HG03378 (cell line): ENCODE measurements at regions not wholly inside any gene's neighbourhood (a gene's known extent, or its start where the extent isn't known, plus 50 kb on each side); places are given as distances from the start of the nearest gene placed in this dataset.
"Not testable (repeated sequence)": the region's sequence is repeated elsewhere in the genome, so short reads cannot be mapped to it uniquely, and the experiment has no call there.

Experiments used
- ATAC-seq: cut with Tn5 transposase; IDR thresholded peaks from one replicate; pipeline ENCODE4 v1.9.1; 2021; ENCODE audit warnings: mild to moderate bottlenecking, moderate library complexity; ENCODE audit not compliant: unreplicated experiment

- ATAC-seq = no peak
Observed at GRCh38 chr4:66766557-66766956, 778.7 kb downstream of the CENPC start.

DNA sequence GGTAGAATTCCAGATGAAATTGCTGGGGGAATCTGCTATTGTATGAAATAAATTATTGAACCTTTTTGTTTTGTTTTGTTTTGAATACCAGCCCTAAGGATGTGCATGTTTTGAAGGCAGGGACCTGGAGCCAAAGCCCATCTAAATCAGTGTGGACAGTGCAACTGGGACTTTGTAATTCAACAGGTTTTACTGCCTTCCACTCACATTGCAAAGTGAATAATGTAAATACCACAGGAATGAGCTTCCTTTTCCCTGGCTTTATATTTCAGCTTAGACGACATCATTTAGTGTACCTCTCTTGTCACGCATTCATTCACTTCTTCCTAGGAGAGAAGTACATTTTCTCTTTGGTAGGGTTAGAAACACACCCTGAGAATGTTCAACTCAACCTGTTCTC, 795.0 kb downstream of the CENPC start:
- no peak for ATAC-seq

- ATAC-seq = not testable (repeated sequence)
Observed at GRCh38 chr4:66746918-66747317, 798.4 kb downstream of the CENPC start.

DNA sequence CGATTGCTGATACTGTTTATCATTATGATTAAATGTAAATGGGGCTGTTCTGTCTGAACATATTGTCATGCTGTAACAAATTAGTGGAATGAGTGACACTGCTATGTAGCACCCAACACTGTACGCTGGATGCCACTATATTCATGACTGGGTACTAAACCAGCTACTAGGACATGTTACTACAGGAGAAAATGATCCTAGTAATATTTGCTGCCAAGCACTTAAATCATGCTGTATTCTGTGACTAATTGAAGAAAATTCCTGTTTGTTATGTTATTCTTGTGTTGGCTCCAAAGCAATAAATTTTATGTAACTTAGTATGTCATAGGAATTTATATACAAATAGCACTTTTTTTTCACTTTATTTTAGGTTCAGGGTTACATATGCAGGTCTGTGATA, 804.2 kb downstream of the CENPC start:
- ATAC-seq = no peak

GRCh38 chr4:66736606-66737005, 808.7 kb downstream of the CENPC start:
- no peak for ATAC-seq

- ATAC-seq = no peak
Observed at GRCh38 chr4:66728280-66728679, 817.0 kb downstream of the CENPC start.

- ATAC-seq = not testable (repeated sequence)
Observed at GRCh38 chr4:66712301-66712921, 832.9 kb downstream of the CENPC start.

DNA sequence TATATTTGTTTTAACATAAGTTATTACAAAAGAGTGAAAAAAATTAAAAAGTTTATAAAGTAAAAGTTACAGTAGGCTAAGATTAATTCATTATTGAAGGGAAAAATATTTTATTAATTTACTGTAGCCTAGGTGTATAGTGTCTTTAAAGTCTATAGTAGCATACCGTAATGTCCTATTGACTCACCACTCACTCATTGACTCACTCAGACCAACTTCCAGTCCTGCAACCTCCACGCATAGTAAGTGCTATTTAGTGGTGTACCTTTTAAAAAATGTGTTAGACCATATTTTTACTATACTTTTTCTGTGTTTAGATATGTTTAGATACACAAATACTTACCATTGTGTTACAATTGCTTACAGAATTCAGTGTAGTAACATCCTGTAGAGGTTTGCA, 841.1 kb downstream of the CENPC start:
- ATAC-seq = no peak

- no peak for ATAC-seq
Observed at GRCh38 chr4:66694739-66695138, 850.6 kb downstream of the CENPC start.

- ATAC-seq = no peak
Observed at GRCh38 chr4:66693694-66694093, 851.6 kb downstream of the CENPC start.

DNA sequence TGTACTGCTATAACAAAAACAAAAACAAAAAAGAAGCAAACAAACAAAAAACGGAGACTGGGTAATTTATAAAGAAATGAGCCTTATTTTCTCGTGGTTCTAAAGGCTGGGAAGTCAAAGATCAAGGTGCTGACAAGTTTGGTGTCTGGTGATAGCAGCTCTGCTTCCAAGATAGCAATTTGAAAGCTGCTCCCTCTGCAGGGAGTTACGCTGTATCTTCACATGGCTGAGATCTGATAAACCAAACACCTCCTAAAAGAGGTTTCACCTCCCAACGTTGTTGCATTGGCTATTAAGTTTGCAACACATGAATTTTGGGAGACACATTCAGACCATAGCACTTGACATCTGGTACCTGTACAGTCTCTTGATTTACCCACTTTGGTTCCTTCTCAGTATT, 854.2 kb downstream of the CENPC start:
- ATAC-seq = no peak

GRCh38 chr4:66688674-66689073, 856.6 kb downstream of the CENPC start:
- ATAC-seq = no peak

DNA sequence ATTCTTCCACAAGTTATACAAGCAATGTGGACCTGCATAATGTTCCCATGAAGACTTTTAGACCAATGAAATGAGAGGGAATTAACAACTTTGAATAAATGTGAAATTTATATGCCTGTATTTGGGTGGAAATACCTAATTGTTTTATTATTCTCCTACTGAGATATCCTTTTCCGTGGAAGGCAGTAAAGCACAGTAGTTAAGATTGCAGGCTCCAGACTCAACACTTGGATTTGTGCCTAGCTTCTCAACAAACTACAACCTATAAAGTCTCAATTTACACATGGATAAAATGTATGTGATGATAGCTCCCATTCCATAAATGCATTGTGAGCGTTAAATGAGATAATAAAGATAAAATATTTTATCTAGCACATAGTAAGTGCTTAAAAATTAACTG, 857.8 kb downstream of the CENPC start:
- no peak for ATAC-seq

- ATAC-seq = no peak
Observed at GRCh38 chr4:66681962-66682361, 863.3 kb downstream of the CENPC start.

- ATAC-seq = no peak
Observed at GRCh38 chr4:66667249-66667648, 878.1 kb downstream of the CENPC start.

GRCh38 chr4:66662620-66663019, 882.7 kb downstream of the CENPC start:
- ATAC-seq = no peak

GRCh38 chr4:66658809-66659208, 886.5 kb downstream of the CENPC start:
- ATAC-seq = no peak

DNA sequence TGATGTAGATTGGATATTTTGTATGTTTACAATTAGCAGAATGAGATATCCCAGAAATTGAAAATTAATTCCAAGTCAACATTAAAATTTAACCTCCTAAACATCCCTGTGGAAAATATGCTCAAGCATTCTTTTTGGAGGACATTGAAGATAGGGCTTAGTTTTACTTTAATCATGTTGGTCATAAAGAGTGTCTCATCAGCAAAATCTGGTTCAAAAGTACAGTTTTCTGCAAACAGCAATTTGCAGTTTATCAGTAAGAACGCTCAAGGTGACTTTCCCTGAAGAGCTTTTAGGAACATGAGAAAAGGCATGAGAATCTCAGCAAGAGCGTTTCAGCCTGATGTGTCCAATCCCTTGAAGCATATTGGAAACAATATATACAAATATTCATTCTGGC, 889.8 kb downstream of the CENPC start:
- no peak for ATAC-seq

- no peak for ATAC-seq
Observed at GRCh38 chr4:66653937-66654336, 891.4 kb downstream of the CENPC start.

DNA sequence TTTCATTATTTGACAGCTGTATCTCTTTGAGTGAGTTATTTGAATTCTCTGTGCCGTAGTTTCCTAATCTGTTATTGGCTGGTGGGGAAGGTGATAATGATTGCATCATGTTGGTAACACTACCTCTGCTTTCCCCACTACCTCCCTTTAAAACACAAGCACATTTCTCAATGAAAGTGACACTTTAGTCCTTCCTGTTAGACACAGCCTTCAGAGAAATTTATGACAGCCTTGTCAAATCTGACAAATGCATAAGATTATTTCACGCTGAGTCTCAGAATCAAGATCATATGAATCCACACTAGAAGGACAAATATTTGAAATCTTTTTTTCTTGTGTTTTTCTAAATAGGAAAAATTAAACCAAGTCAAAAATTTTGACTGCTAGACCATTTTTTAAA, 896.1 kb downstream of the CENPC start:
- no peak for ATAC-seq

DNA sequence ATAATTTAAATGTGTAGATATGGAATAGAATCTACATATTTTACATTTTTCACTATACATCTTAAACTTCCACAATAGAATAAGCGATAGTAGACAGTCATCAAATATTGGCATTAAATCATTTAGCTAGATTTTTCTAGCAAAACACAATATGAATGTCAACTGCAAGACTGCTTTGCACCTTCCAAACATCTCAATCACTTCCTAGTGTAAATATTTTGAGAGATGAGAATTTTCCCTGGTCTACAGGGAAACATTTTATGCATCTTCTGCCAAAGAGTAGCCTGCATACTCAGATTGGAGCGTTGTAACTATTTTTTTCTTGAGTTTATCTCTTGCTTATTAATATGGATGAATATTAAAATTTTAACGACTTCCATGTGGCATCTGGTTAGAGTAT, 897.4 kb downstream of the CENPC start:
- ATAC-seq = no peak

DNA sequence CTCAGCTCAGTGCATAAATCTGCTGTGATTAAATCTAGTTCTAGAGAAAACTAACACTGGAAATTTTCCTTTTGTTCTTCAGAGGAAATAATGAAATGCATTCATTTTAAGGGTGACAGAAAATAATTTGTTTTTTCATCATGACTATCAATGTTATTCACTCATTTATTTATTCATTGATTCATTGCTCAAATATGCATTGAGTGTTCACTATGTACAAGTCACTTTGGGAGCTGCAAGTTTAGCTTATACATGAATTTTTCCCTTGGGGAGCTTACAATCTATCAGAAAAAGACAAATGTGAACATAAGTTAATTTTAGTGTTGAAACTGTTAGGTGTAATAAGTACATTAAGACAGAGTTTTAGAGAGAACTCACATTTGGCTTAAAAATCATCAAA, 897.8 kb downstream of the CENPC start:
- ATAC-seq = no peak

DNA sequence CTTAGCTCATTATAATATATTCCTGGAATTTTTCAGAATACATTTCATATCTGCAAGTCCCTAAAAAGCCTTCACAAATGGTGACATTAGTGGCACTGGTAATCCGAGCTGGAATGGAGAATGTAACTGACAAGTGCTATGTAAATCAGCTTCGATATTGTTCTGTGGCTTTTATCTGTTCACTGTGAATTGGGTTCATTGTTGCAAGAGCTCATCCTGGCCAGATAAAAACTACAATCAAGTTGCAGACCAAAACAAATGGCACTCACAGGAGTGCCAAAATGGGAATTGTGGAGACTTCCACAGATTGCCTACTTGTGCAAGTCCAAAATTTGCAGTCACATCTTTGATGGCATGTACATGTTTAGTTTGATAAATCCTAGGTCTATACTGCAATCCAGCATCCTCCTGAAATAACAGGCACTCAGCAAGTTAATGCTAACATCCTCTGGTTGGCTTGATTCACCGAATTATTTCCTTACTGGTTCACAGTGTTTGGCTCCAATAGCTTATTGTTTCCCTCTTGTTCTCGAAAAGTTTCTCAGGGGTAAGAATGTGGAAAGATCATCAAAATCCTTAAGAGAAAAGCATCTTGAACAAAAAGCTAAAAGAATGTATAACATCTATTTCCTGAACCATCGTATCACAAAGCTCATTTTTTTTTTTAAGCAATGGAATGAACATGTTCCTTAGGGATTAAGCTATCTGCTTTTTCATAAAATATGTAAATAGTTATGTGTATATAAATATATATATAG, 904.9 kb downstream of the CENPC start:
- ATAC-seq = no peak
